CD4-positive, alpha-beta T cell treated with Interferon alpha-2 for 1 hour (primary cell): ENCODE measurements at regions not wholly inside any gene's neighbourhood (a gene's known extent, or its start where the extent isn't known, plus 50 kb on each side); places are given as distances from the start of the nearest gene placed in this dataset.
A peak's percentile ranks its signal among the peaks of the same experiment; 100 is the strongest.

Source experiments
- DNase-seq, 2 donors: peaks; one replicate each; pipeline ENCODE4 v3.0.0-alpha.2; 2020 to 2022

GRCh38 chr5:44868541-44868940 is 59.8 kb downstream of the MRPS30 start:
- DNase-seq, result no peak

- no peak for DNase-seq
Observed at GRCh38 chr5:44869928-44870327, 61.2 kb downstream of the MRPS30 start.

GRCh38 chr5:44870430-44870829 is 61.7 kb downstream of the MRPS30 start:
- no peak for DNase-seq

GRCh38 chr5:44871401-44871800 is 62.7 kb downstream of the MRPS30 start:
- DNase-seq, result no peak

GRCh38 chr5:44875661-44876605 is 67.2 kb downstream of the MRPS30 start:
- peak in 1 of 2 donors; percentile 13 for DNase-seq

GRCh38 chr5:44881266-44881665 is 72.5 kb downstream of the MRPS30 start:
- DNase-seq, result no peak

GRCh38 chr5:44884036-44884435 is 75.3 kb downstream of the MRPS30 start:
- DNase-seq, result no peak

GRCh38 chr5:44885903-44886302 is 77.2 kb downstream of the MRPS30 start:
- no peak for DNase-seq

- DNase-seq, result no peak
Observed at GRCh38 chr5:44887722-44888121, 79.0 kb downstream of the MRPS30 start.

- no peak for DNase-seq
Observed at GRCh38 chr5:44888435-44888834, 79.7 kb downstream of the MRPS30 start.

- no peak for DNase-seq
Observed at GRCh38 chr5:44891116-44891515, 82.4 kb downstream of the MRPS30 start.

- no peak for DNase-seq
Observed at GRCh38 chr5:44900273-44900954, 91.7 kb downstream of the MRPS30 start.

GRCh38 chr5:44907396-44907795 is 98.6 kb downstream of the MRPS30 start:
- no peak for DNase-seq

- DNase-seq, result no peak
Observed at GRCh38 chr5:44909004-44909403, 100.3 kb downstream of the MRPS30 start.

- no peak for DNase-seq
Observed at GRCh38 chr5:44911501-44911900, 102.8 kb downstream of the MRPS30 start.

- DNase-seq, result no peak
Observed at GRCh38 chr5:44914221-44914620, 105.5 kb downstream of the MRPS30 start.

- DNase-seq, result no peak
Observed at GRCh38 chr5:44919560-44919959, 110.8 kb downstream of the MRPS30 start.

GRCh38 chr5:44927115-44927733 is 118.5 kb downstream of the MRPS30 start:
- no peak for DNase-seq

- no peak for DNase-seq
Observed at GRCh38 chr5:44932922-44933585, 124.3 kb downstream of the MRPS30 start.

- no peak for DNase-seq
Observed at GRCh38 chr5:44933686-44934085, 124.9 kb downstream of the MRPS30 start.

- no peak for DNase-seq
Observed at GRCh38 chr5:44935262-44935661, 126.5 kb downstream of the MRPS30 start.

GRCh38 chr5:44935871-44936270 is 127.1 kb downstream of the MRPS30 start:
- no peak for DNase-seq

- DNase-seq, result no peak
Observed at GRCh38 chr5:44942524-44943001, 133.8 kb downstream of the MRPS30 start.
